Activated T-helper 2 cell treated with anti-CD3 and anti-CD28 coated beads, Interferon-gamma antibody, Interleukin-2, Interleukin-4, amounts not matched to agents 10 μg/mL and 5 μg/mL and 100 μg/mL, durations not matched to agents 14 hours and 24 hours and 36 hours (primary cell): ENCODE measurements at regions not wholly inside any gene's neighbourhood (a gene's known extent, or its start where the extent isn't known, plus 50 kb on each side); places are given as distances from the start of the nearest gene placed in this dataset.
"Not testable (repeated sequence)": the region's sequence is repeated elsewhere in the genome, so short reads cannot be mapped to it uniquely, and the experiment has no call there.

Experiments
- DNase-seq: peaks from one replicate; pipeline ENCODE4 v3.0.0; 2021; ENCODE audit warnings: low spot score
- H3K27ac Mint-ChIP-seq: one replicate; pipeline ENCODE4 v1.8.0; 2021; ENCODE audit warnings: mixed read lengths
- H3K27me3 Mint-ChIP-seq: one replicate; pipeline ENCODE4 v1.8.0; 2021; ENCODE audit warnings: low read depth, mixed read lengths
- H3K36me3 Mint-ChIP-seq: one replicate; pipeline ENCODE4 v1.8.0; 2021; ENCODE audit warnings: low read depth, mixed read lengths
- H3K4me1 Mint-ChIP-seq: one replicate; pipeline ENCODE4 v1.8.0; 2021; ENCODE audit warnings: low read depth, mixed read lengths
- H3K4me3 Mint-ChIP-seq: one replicate; pipeline ENCODE4 v1.8.0; 2021; ENCODE audit warnings: low read depth, mild to moderate bottlenecking, moderate library complexity, mixed read lengths
- H3K9me3 Mint-ChIP-seq: one replicate; pipeline ENCODE4 v1.8.0; 2021; ENCODE audit warnings: mixed read lengths
- intact Hi-C: fragments of 100-400 bp; cut with micrococcal nuclease; formaldehyde crosslinking; loops from one replicate; pipeline ENCODE4 v1.15.1; 2023

DNA sequence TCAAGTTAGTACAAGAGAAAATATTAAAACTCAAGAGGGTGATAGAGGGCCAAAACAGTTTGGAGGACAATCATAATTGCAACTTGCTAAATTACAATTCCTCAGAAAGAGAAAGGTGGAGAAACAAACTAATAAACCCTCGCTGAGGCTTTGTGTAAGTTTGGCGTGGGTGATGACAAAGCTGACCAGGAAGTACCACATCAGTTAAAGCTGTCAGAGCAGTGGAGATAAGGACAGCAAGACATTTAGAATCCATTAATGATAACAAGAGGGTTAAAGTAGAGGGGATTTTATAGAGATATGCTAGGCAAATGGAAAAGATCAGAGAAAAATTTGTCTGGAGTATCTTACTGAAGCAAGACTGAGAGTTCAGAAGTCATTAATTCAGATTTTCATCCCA, 334.4 kb downstream of the TFAP2B start:
- no peaks in the 10 kb centered on the region for H3K36me3 Mint-ChIP-seq
- H3K9me3 Mint-ChIP-seq = peaks cover 9% of the 10 kb centered on the region
- DNase-seq = no peak
- H3K4me3 Mint-ChIP-seq = no peak overlapping the region
- no peaks in the 10 kb centered on the region for H3K4me1 Mint-ChIP-seq
- no peaks in the 10 kb centered on the region for H3K27me3 Mint-ChIP-seq
- intact Hi-C loops = no loop called here
- no peak overlapping the region for H3K27ac Mint-ChIP-seq

DNA sequence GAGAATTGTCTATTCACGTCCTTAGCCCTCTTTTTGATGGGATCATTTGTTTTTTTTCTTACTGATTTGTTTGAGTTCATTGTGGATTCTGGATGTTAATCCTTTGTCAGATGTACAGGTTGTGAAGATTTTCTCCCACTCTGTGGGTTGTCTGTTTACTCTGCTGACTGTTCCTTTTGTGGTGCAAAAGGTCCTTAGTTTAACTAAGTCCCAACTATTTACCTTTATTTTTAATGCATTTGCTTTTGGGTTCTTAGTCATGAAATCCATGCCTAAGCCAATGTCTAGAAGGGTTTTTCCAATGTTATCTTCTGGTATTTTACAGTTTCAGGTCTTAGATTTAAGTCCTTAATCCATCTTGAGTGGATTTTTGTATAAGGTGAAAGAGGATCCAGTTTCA, 336.3 kb downstream of the TFAP2B start:
- DNase-seq, H3K4me3 Mint-ChIP-seq, intact Hi-C loops, H3K27ac Mint-ChIP-seq, H3K36me3 Mint-ChIP-seq, H3K27me3 Mint-ChIP-seq, H3K9me3 Mint-ChIP-seq, H3K4me1 Mint-ChIP-seq: not testable (repeated sequence)

DNA sequence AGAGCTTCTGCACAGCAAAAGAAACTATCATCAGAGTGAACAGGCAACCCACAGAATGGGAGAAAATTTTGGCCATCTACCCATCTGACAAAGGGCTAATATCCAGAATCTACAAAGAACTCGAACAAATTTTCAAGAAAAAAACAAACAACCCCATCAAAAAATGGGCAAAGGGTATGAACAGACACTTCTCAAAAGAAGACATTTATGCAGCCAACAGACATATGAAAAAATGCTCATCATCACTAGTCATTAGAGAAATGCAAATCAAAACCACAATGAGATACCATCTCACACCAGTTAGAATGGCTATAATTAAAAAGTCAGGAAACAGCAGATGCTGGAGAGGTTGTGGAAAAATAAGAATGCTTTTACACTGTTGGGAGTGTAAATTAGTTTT, 340.6 kb downstream of the TFAP2B start:
- H3K9me3 Mint-ChIP-seq, H3K27me3 Mint-ChIP-seq, H3K4me3 Mint-ChIP-seq, intact Hi-C loops, H3K4me1 Mint-ChIP-seq, H3K36me3 Mint-ChIP-seq, H3K27ac Mint-ChIP-seq, DNase-seq: not testable (repeated sequence)

DNA sequence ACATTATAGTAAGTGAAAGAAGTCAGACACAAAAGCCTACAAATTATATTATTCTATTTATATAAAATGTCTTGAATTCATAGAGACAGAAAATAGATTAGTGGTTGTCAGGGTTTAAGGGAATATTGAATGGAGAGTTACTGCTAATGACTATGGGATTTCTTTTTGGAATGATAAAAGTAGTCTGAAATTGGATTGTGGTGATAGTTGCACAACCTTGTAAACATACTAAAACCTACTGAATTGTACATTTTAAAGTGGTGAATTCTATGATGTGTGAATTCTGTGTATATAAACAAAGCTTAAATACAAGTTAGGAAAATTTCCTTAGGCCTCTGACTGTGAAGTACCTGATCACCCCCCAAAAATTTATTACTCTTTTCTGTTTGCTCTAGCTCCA, 343.1 kb downstream of the TFAP2B start:
- DNase-seq = no peak
- Mint-ChIP-seq H3K4me3 (no peak overlapping the region), H3K36me3 (no peaks in the 10 kb centered on the region), H3K9me3 (peaks cover 6% of the 10 kb centered on the region), H3K27ac (no peak overlapping the region), H3K27me3 (no peaks in the 10 kb centered on the region), H3K4me1 (no peaks in the 10 kb centered on the region)
- intact Hi-C loops = no loop called here

DNA sequence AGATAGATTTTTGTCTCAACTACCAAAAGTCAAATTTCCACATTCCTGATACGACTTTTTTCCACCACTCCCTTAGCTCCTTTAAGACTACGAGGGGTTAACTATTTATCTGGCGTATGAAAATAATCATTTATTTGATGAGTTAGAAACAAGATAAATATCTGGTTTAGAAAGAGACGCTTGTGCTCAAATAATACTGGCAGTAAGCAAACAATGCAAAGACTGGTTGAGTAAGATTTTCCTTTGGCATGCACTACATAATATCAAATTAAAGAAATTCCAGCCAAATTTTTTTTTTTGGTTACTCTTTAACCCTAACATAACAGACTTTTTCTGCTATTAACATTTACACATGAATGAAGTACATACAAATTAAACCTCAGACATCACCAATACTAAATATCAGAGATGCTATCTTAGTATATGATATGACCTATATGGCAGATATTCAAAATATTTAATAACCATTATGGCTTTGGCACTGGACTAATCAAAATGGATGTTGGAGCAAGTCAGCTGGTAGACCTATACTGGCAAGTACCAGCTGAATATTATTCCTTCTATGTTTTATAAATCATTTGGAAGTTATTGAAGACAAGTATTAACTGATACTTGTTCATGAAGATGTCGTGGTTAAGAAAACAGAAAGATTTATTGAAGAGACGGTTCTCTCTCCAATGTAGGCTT, 345.3 kb downstream of the TFAP2B start:
- H3K36me3 Mint-ChIP-seq = no peaks in the 10 kb centered on the region
- intact Hi-C loops = no loop called here

DNA sequence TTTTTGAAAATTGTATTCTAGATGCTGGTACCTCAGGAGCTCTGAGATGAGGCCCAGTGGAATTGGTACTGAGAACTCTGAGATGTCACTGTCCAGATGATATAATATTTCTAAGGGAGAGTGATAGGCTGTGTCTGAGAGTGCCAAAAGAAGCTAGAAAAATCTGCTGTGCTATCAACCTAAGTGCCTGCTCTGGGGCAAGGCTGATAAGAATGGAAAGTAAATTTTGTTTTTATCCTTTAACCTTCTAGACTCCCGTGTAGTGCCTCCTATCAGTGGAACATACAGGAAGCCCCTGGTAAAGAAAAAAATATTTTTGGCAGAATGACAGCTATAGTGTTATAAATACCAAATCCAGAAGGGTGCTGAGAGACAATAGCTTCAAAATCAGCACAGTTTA, 348.2 kb downstream of the TFAP2B start:
- DNase-seq = no peak
- intact Hi-C loops = no loop called here
- no peaks in the 10 kb centered on the region for H3K36me3 Mint-ChIP-seq
- no peak overlapping the region for H3K27ac Mint-ChIP-seq
- H3K9me3 Mint-ChIP-seq = peaks cover 28% of the 10 kb centered on the region
- H3K4me1 Mint-ChIP-seq = no peaks in the 10 kb centered on the region
- H3K4me3 Mint-ChIP-seq = no peak overlapping the region
- H3K27me3 Mint-ChIP-seq = no peaks in the 10 kb centered on the region

More for the DNA sequence above, 345.3 kb downstream of the TFAP2B start:
- Mint-ChIP-seq H3K4me1 (no peaks in the 10 kb centered on the region), H3K27me3 (no peaks in the 10 kb centered on the region), H3K9me3 (peaks cover 10% of the 10 kb centered on the region), H3K4me3 (no peak overlapping the region), H3K27ac (no peak overlapping the region)
- DNase-seq = no peak

DNA sequence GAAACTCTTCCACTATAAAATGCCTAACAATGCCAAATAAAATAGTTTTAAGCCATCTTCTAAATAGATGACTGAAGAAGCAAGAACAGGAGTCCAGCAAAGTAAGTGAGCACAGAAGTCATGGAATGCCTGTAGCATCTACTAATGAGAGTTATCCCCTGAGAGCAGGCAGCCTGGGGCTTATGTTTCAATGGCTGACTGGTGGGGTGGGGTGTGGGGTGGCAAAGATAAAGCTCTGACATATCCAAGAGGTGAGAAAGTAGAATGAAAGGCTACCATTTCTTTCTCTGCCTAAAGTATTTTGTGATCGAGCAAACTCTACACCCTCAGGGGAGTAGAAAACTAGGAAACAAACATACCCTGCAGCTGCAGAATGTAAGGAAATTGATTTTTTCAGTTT, 348.8 kb downstream of the TFAP2B start:
- no peak overlapping the region for H3K4me3 Mint-ChIP-seq
- H3K27ac Mint-ChIP-seq = no peak overlapping the region
- no peak for DNase-seq
- no peaks in the 10 kb centered on the region for H3K27me3 Mint-ChIP-seq
- intact Hi-C loops = no loop called here
- peaks cover 32% of the 10 kb centered on the region for H3K9me3 Mint-ChIP-seq
- H3K36me3 Mint-ChIP-seq = no peaks in the 10 kb centered on the region
- H3K4me1 Mint-ChIP-seq = no peaks in the 10 kb centered on the region

DNA sequence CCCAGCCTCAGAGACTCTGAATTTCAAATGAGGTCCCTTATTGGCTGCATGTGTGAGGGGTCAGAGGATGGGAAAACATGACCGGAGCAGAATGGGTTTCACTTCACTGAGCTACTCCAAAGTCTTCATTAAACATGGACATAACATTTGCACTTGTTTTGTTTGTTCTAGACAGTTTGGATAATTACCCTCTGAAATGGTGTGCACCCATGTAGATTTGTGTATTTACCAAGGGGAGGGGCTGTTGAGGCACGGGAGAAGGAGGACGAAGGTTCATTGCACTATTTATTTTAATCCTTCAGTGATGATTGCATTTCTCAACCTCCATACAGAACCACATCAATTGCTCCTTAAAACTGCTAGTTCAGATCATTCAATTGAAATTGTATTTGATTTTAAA, 364.2 kb downstream of the TFAP2B start:
- Mint-ChIP-seq H3K9me3 (no peaks in the 10 kb centered on the region), H3K4me1 (no peaks in the 10 kb centered on the region), H3K27ac (no peak overlapping the region), H3K27me3 (no peaks in the 10 kb centered on the region), H3K36me3 (no peaks in the 10 kb centered on the region), H3K4me3 (no peak overlapping the region)
- intact Hi-C loops = no loop called here
- no peak for DNase-seq

DNA sequence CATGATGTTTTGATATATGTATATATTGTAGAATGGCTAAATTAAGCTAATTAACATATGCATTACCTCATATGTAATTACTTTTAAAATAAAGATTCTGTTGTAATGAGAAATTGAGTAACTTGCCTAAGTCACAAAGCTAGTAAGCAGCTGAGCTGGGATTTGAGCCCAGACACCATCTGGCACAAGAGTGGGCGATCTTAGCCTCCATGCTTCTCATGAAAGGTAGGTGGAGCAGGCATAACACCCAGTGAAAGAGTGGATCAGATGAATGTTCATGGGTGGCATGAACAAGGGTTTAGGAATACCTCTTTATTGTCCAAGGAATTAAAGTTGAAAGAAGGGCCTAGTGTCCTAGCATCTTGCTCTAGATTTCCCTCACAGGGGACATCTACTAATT, 365.4 kb downstream of the TFAP2B start:
- Mint-ChIP-seq H3K36me3 (no peaks in the 10 kb centered on the region), H3K4me3 (no peak overlapping the region), H3K27ac (no peak overlapping the region), H3K4me1 (no peaks in the 10 kb centered on the region), H3K9me3 (no peaks in the 10 kb centered on the region), H3K27me3 (no peaks in the 10 kb centered on the region)
- intact Hi-C loops = no loop called here
- no peak for DNase-seq

DNA sequence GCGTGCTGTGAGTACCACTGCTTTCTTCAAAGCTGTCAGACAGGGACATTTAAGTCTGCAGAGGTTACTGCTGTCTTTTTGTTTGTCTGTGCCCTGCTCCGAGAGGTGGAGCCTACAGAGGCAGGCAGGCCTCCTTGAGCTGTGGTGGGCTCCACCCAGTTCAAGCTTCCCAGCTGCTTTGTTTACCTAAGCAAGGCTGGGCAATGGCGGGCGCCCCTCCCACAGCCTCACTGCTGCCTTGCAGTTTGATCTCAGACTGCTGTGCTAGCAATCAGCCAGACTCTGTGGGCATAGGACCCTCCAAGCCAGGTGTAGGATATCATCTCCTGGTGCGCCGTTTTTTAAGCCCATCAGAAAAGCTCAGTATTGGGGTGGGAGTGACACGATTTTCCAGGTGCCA, 374.5 kb downstream of the TFAP2B start:
- H3K36me3 Mint-ChIP-seq, H3K27me3 Mint-ChIP-seq, DNase-seq, intact Hi-C loops, H3K4me3 Mint-ChIP-seq, H3K27ac Mint-ChIP-seq, H3K9me3 Mint-ChIP-seq, H3K4me1 Mint-ChIP-seq: not testable (repeated sequence)

DNA sequence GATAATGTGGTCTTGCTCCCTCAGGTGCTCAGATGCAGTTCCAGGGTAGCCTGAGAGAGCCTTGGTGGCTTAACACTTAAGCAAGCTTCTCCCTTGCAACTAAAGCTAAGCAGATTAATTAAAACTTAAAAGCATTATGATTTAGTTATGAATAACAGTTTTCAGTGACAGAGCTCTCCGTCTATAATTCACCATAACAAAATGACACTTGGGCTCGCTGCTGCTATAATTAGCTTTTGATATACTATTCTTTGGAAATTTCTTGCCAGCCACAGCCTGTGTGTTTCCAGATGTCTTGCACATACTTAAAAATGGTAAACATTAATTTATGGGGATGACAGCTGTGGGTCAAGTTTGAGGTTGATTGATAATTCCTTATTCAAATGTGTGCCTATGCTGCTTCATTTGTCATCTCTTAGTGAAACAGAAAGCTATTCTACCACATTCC, 380.5 kb downstream of the TFAP2B start:
- no peak for DNase-seq
- Mint-ChIP-seq H3K36me3 (no peaks in the 10 kb centered on the region), H3K9me3 (no peaks in the 10 kb centered on the region), H3K4me3 (no peak overlapping the region), H3K4me1 (no peaks in the 10 kb centered on the region), H3K27me3 (no peaks in the 10 kb centered on the region), H3K27ac (no peak overlapping the region)
- intact Hi-C loops = no loop called here

DNA sequence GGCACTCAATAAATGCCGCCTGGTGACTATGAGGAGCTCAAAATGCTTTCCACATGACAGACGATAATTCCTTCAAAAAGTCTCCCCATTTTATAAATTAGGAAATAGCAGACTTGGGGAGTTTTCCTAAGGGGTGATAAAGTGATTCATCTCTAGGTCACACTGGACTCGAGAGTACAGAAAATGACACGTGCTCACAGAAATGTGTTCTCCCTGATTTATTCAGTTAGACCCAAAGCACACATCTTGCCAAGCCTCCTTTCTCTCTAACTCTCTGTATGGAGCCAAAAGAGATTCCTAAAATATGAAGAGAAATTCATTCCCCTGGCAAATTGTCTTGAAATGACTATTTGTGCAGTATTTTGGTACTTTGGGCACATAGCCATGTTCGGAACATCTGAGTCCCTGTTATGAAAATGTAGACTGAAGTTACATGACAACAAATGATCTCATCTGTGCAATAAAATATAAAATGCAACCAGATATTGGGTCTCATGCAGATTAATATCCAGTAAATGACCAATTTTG, 381.1 kb downstream of the TFAP2B start:
- no peaks in the 10 kb centered on the region for H3K4me1 Mint-ChIP-seq

DNA sequence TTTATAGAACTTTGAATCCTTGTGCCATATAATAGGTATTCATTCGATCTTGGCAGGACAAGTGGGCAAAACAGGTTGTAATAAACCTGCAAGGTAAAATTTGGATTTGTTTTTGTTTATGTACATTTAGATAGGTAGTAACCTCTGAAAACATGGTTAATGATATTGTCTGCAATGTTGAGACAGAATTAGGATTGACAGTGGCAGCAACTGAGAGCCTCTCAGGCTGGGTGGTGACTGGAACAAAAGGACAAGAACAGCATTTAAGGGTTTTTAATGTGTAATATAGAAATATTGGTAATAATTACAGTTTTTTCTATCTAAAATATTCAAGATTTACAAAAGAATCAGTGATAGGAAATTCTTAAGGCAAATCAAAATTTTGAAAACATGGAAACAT, 382.0 kb downstream of the TFAP2B start:
- H3K27me3 Mint-ChIP-seq = no peaks in the 10 kb centered on the region
- H3K27ac Mint-ChIP-seq = no peak overlapping the region
- no peaks in the 10 kb centered on the region for H3K9me3 Mint-ChIP-seq
- H3K36me3 Mint-ChIP-seq = no peaks in the 10 kb centered on the region
- intact Hi-C loops = no loop called here
- DNase-seq = no peak
- no peak overlapping the region for H3K4me3 Mint-ChIP-seq
- no peaks in the 10 kb centered on the region for H3K4me1 Mint-ChIP-seq

More for the DNA sequence above, 381.1 kb downstream of the TFAP2B start:
- no peaks in the 10 kb centered on the region for H3K36me3 Mint-ChIP-seq
- H3K9me3 Mint-ChIP-seq = no peaks in the 10 kb centered on the region
- no peak for DNase-seq
- H3K27me3 Mint-ChIP-seq = no peaks in the 10 kb centered on the region
- intact Hi-C loops = no loop called here
- H3K27ac Mint-ChIP-seq = no peak overlapping the region
- no peak overlapping the region for H3K4me3 Mint-ChIP-seq

DNA sequence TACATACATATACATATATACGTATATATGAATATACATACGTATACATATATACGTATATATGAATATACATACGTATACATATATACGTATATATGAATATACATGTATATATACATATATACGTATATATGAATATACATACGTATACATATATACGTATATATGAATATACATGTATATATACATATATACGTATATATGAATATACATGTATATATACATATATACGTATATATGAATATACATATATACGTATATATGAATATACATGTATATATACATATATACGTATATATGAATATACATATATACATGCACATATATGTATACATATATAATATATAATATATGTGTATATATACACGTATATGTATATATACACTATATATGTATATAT, 384.0 kb downstream of the TFAP2B start:
- H3K4me1 Mint-ChIP-seq, DNase-seq, H3K36me3 Mint-ChIP-seq, H3K27ac Mint-ChIP-seq, H3K9me3 Mint-ChIP-seq, H3K4me3 Mint-ChIP-seq, H3K27me3 Mint-ChIP-seq, intact Hi-C loops: not testable (repeated sequence)
